ENCODE measurements at regions not wholly inside any gene's neighbourhood (a gene's known extent, or its start where the extent isn't known, plus 50 kb on each side); places are given as distances from the start of the nearest gene placed in this dataset.

- DNase-seq (ENCODE audit: low read depth) = no peak
- TF ChIP-seq CTCF (conservative IDR thresholded peaks at IDR 0.05; ENCODE audit: low read depth, low read length) = no peak
- H3K4me3 ChIP-seq (ENCODE audit: low read depth, low read length) = no peak overlapping the region
These were observed 563.4 kb upstream of the TENM3 start for GRCh38 chr4:181679754-181680153.

GRCh38 chr4:181682367-181683047, 560.7 kb upstream of the TENM3 start:
- no peak for DNase-seq (ENCODE audit: low read depth)
- H3K4me3 ChIP-seq (ENCODE audit: low read depth, low read length) = no peak overlapping the region
- TF ChIP-seq CTCF (conservative IDR thresholded peaks at IDR 0.05; ENCODE audit: low read depth, low read length) = no peak

GRCh38 chr4:181684310-181684709, 558.9 kb upstream of the TENM3 start:
- DNase-seq (ENCODE audit: low read depth) = no peak
- H3K4me3 ChIP-seq (ENCODE audit: low read depth, low read length) = no peak overlapping the region
- no peak for TF ChIP-seq CTCF (conservative IDR thresholded peaks at IDR 0.05; ENCODE audit: low read depth, low read length)

- no peak for TF ChIP-seq CTCF (conservative IDR thresholded peaks at IDR 0.05; ENCODE audit: low read depth, low read length)
- H3K4me3 ChIP-seq (ENCODE audit: low read depth, low read length) = no peak overlapping the region
- no peak for DNase-seq (ENCODE audit: low read depth)
These were observed 557.7 kb upstream of the TENM3 start for GRCh38 chr4:181685461-181685860.

- TF ChIP-seq CTCF (conservative IDR thresholded peaks at IDR 0.05; ENCODE audit: low read depth, low read length) = no peak
- no peak overlapping the region for H3K4me3 ChIP-seq (ENCODE audit: low read depth, low read length)
- DNase-seq (ENCODE audit: low read depth) = no peak
These were observed 557.3 kb upstream of the TENM3 start for GRCh38 chr4:181685911-181686310.

GRCh38 chr4:181687116-181687515, 556.1 kb upstream of the TENM3 start:
- no peak overlapping the region for H3K4me3 ChIP-seq (ENCODE audit: low read depth, low read length)
- no peak for DNase-seq (ENCODE audit: low read depth)
- TF ChIP-seq CTCF (conservative IDR thresholded peaks at IDR 0.05; ENCODE audit: low read depth, low read length) = no peak

GRCh38 chr4:181688432-181688831, 554.8 kb upstream of the TENM3 start:
- TF ChIP-seq CTCF (conservative IDR thresholded peaks at IDR 0.05; ENCODE audit: low read depth, low read length) = no peak
- no peak overlapping the region for H3K4me3 ChIP-seq (ENCODE audit: low read depth, low read length)
- no peak for DNase-seq (ENCODE audit: low read depth)

Measured in epithelial cell of proximal tubule (primary cell).